ENCODE measurements at regions not wholly inside any gene's neighbourhood (a gene's known extent, or its start where the extent isn't known, plus 50 kb on each side); places are given as distances from the start of the nearest gene placed in this dataset.

DNA sequence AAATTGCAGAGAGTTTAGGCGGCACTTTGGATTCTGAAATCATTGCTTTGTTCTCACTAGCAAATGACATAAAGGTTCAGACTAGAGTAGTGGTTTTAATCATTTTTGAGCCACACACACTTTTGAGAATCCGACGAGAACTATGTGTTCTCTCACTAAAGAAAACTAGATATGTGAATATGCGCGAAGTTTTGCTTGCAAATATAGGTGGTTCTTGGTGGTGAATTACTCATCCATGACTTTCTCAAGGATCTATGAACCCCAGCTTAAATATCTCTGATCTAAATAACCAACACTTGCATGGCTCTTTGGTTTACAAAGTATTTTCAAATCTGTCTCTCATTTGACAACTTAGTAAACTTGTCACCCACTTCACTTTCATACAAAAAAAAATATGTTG, 54.8 kb downstream of the NOG start:
- Mint-ChIP-seq H3K27ac (no peak overlapping the region), H3K9me3 (peaks cover 6% of the 10 kb centered on the region), H3K4me1 (peaks cover 4% of the 10 kb centered on the region), H3K27me3 (ENCODE audit: insufficient read depth) (peaks cover 54% of the 10 kb centered on the region), H3K4me3 (no peak overlapping the region), H3K36me3 (ENCODE audit: low read depth) (no peaks in the 10 kb centered on the region)
- H3K9me3 ChIP-seq (ENCODE audit: control insufficient read depth, low read length) = no peaks in the 10 kb centered on the region
- H3K36me3 ChIP-seq (ENCODE audit: control insufficient read depth, insufficient read depth, low read length) = no peaks in the 10 kb centered on the region
- no peaks in the 10 kb centered on the region for H3K4me1 ChIP-seq (ENCODE audit: control insufficient read depth, insufficient read depth, low read length)
- no peak overlapping the region for H3K9ac ChIP-seq (ENCODE audit: extremely low read depth, low read length, poor library complexity, severe bottlenecking)
- no peak for DNase-seq
- H3K27ac ChIP-seq (ENCODE audit: low read depth, low read length) = no peak overlapping the region
- TF ChIP-seq, protein P1, sequence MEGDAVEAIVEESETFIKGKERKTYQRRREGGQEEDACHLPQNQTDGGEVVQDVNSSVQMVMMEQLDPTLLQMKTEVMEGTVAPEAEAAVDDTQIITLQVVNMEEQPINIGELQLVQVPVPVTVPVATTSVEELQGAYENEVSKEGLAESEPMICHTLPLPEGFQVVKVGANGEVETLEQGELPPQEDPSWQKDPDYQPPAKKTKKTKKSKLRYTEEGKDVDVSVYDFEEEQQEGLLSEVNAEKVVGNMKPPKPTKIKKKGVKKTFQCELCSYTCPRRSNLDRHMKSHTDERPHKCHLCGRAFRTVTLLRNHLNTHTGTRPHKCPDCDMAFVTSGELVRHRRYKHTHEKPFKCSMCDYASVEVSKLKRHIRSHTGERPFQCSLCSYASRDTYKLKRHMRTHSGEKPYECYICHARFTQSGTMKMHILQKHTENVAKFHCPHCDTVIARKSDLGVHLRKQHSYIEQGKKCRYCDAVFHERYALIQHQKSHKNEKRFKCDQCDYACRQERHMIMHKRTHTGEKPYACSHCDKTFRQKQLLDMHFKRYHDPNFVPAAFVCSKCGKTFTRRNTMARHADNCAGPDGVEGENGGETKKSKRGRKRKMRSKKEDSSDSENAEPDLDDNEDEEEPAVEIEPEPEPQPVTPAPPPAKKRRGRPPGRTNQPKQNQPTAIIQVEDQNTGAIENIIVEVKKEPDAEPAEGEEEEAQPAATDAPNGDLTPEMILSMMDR (conservative IDR thresholded peaks at IDR 0.05) = no peak
- H3K27me3 ChIP-seq (ENCODE audit: control insufficient read depth, insufficient read depth, low read length, poor library complexity, severe bottlenecking) = peaks cover 41% of the 10 kb centered on the region
- no peak overlapping the region for H3K4me3 ChIP-seq (ENCODE audit: low read length)
- WGBS, 2 experiments (ENCODE audit: insufficient coverage in 1 of 2, insufficient read length in 1 of 2) = 91% methylated on average over 5 of the region's 5 CpGs; no CpG with 5 or more reads in 1 of the 2 experiments

DNA sequence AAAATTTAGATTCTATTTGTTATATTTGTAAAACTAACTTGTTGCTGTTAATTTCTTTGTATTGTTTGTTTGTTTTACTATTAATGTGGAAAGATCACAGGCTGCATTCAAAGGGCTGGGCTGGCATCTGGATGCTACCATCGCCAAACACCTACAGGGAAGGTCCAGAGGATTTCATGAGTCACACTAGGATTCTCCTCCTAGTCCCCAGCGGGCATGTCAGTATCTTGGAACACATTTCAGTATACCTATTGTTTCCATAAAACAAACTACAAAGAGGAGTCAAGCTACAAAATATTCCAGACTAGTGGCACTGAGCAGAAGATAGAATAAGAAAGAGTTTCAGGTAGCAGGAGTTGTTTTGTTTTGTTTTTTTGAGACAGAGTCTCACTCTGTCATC, 55.3 kb downstream of the NOG start:
- TF ChIP-seq, protein P1 (conservative IDR thresholded peaks at IDR 0.05) = no peak
- no peaks in the 10 kb centered on the region for H3K4me1 ChIP-seq (ENCODE audit: control insufficient read depth, insufficient read depth, low read length)
- no peak for DNase-seq
- no peak overlapping the region for H3K9ac ChIP-seq (ENCODE audit: extremely low read depth, low read length, poor library complexity, severe bottlenecking)
- H3K36me3 ChIP-seq (ENCODE audit: control insufficient read depth, insufficient read depth, low read length) = no peaks in the 10 kb centered on the region
- H3K27me3 ChIP-seq (ENCODE audit: control insufficient read depth, insufficient read depth, low read length, poor library complexity, severe bottlenecking) = peaks cover 37% of the 10 kb centered on the region
- H3K27ac ChIP-seq (ENCODE audit: low read depth, low read length) = no peak overlapping the region
- no peak overlapping the region for H3K4me3 ChIP-seq (ENCODE audit: low read length)
- peaks cover 6% of the 10 kb centered on the region for H3K9me3 Mint-ChIP-seq
- H3K27me3 Mint-ChIP-seq (ENCODE audit: insufficient read depth) = peaks cover 51% of the 10 kb centered on the region
- 69 to 90% methylated on average over 1 to 2 of the region's 2 CpGs for WGBS, 2 experiments (ENCODE audit: insufficient coverage in 1 of 2, insufficient read length in 1 of 2)
- no peaks in the 10 kb centered on the region for H3K36me3 Mint-ChIP-seq (ENCODE audit: low read depth)
- no peak overlapping the region for H3K27ac Mint-ChIP-seq
- H3K4me3 Mint-ChIP-seq = no peak overlapping the region
- H3K9me3 ChIP-seq (ENCODE audit: control insufficient read depth, low read length) = no peaks in the 10 kb centered on the region
- H3K4me1 Mint-ChIP-seq = peaks cover 4% of the 10 kb centered on the region

DNA sequence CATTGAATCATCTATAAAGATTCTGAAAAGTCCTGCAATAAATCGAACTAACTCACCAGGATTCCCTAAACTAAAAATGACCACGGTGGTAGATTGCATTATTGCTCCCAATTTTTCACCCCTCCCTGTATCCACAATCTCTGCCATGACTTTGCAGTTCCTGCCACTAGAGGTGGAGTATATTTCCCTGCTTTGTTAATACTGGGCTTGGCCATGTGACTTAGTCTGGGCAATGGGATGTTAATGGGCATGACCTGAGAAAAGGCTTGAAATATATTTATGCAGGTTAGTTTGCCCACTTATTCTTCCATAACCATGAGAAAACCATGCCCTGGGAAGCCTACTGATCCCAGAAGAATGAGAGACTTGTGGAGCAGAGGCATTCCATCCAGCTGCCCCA, 59.1 kb downstream of the NOG start:
- no peak for DNase-seq
- Histone ChIP-seq H3K36me3 (ENCODE audit: control insufficient read depth, insufficient read depth, low read length) (no peaks in the 10 kb centered on the region), H3K4me3 (ENCODE audit: low read length) (no peak overlapping the region), H3K9ac (ENCODE audit: extremely low read depth, low read length, poor library complexity, severe bottlenecking) (no peak overlapping the region), H3K27ac (ENCODE audit: low read depth, low read length) (no peak overlapping the region), H3K27me3 (ENCODE audit: control insufficient read depth, insufficient read depth, low read length, poor library complexity, severe bottlenecking) (peaks cover 24% of the 10 kb centered on the region), H3K4me1 (ENCODE audit: control insufficient read depth, insufficient read depth, low read length) (no peaks in the 10 kb centered on the region), H3K9me3 (ENCODE audit: control insufficient read depth, low read length) (no peaks in the 10 kb centered on the region)
- TF ChIP-seq, protein P1 (conservative IDR thresholded peaks at IDR 0.05) = no peak
- WGBS, 2 experiments (ENCODE audit: insufficient coverage in 1 of 2, insufficient read length in 1 of 2) = 36 to 39% methylated on average over 2 of the region's 2 CpGs
- H3K27me3 Mint-ChIP-seq (ENCODE audit: insufficient read depth) = peaks cover 43% of the 10 kb centered on the region
- no peaks in the 10 kb centered on the region for H3K4me1 Mint-ChIP-seq
- no peaks in the 10 kb centered on the region for H3K36me3 Mint-ChIP-seq (ENCODE audit: low read depth)
- no peak overlapping the region for H3K4me3 Mint-ChIP-seq
- H3K27ac Mint-ChIP-seq = no peak overlapping the region
- peaks cover 6% of the 10 kb centered on the region for H3K9me3 Mint-ChIP-seq
